ENCODE measurements at regions not wholly inside any gene's neighbourhood (a gene's known extent, or its start where the extent isn't known, plus 50 kb on each side); places are given as distances from the start of the nearest gene placed in this dataset.

DNA sequence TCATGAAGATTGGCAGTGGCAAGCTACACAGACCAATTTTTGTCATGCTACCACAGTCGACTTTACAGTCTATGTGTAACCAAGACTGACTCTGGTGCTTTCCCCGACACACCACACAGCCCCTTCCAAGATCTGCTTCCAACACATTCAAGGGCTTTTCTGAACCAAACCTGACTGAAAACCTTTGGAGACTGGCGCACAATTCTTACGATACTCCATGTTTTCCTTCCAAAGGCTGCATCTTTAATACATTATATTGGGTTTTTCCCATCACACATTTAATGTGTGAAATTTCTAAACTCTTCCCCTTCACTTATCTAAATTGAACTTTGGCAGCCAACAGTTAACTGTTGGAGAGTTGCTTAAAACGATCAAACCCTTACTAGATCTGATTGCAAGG, 127.7 kb upstream of the SOX5 start:
- Histone ChIP-seq H3F3A (ENCODE audit: insufficient read depth) (no peaks in the 10 kb centered on the region), H2AFZ (ENCODE audit: low read depth, low read length, severe bottlenecking) (no peak overlapping the region), H3K4me3 (ENCODE audit: insufficient read depth, low read length, poor library complexity, severe bottlenecking) (no peak overlapping the region), H3K4me2 (ENCODE audit: low read depth, low read length, poor library complexity, severe bottlenecking) (no peak overlapping the region), H3K9ac (ENCODE audit: low read length) (no peak overlapping the region), H3K9me2 (replicated peaks; ENCODE audit: insufficient read depth, low read length) (no peaks in the 10 kb centered on the region), H3K27me3 (ENCODE audit: low read length) (no peaks in the 10 kb centered on the region), H3K27ac (ENCODE audit: low read depth, low read length) (no peak overlapping the region), H3K79me2 (ENCODE audit: insufficient read depth, low read length) (no peaks in the 10 kb centered on the region), H4K20me1 (ENCODE audit: low read depth, low read length) (no peaks in the 10 kb centered on the region), H3K36me3 (ENCODE audit: low read length) (no peaks in the 10 kb centered on the region), H3K9me3 (ENCODE audit: insufficient read depth, low read length) (no peaks in the 10 kb centered on the region)
- TF ChIP-seq, protein P1, sequence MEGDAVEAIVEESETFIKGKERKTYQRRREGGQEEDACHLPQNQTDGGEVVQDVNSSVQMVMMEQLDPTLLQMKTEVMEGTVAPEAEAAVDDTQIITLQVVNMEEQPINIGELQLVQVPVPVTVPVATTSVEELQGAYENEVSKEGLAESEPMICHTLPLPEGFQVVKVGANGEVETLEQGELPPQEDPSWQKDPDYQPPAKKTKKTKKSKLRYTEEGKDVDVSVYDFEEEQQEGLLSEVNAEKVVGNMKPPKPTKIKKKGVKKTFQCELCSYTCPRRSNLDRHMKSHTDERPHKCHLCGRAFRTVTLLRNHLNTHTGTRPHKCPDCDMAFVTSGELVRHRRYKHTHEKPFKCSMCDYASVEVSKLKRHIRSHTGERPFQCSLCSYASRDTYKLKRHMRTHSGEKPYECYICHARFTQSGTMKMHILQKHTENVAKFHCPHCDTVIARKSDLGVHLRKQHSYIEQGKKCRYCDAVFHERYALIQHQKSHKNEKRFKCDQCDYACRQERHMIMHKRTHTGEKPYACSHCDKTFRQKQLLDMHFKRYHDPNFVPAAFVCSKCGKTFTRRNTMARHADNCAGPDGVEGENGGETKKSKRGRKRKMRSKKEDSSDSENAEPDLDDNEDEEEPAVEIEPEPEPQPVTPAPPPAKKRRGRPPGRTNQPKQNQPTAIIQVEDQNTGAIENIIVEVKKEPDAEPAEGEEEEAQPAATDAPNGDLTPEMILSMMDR (IDR thresholded peaks at IDR 0.05; ENCODE audit: insufficient read depth, low read length, poor library complexity, severe bottlenecking): no peak
- TF ChIP-seq EZH2phosphoT487 (conservative IDR thresholded peaks at IDR 0.05; ENCODE audit: low read length): no peak

DNA sequence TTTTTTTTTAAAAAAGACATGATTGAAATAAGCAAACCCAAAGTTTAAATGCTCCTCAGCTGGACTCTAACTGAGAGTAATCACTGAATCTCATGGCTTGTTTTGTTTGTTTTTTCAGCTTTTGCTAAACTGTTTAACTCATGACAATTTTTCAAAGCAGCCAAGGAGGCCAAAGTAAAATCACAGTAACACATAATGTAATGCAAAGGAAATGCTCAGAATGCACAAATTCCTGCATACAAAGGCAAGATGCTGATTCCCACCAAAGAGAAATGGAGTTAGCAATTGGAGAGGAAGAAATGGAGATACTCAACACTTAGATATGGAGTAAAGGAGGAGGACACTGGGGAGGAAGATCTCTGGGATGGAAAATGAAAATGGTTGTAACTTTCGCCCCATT, 126.2 kb upstream of the SOX5 start:
- no peak overlapping the region for H3K27ac ChIP-seq (ENCODE audit: low read depth, low read length)
- H2AFZ ChIP-seq (ENCODE audit: low read depth, low read length, severe bottlenecking): no peak overlapping the region
- H3K9me3 ChIP-seq (ENCODE audit: insufficient read depth, low read length): no peaks in the 10 kb centered on the region
- no peak overlapping the region for H3K9ac ChIP-seq (ENCODE audit: low read length)
- no peaks in the 10 kb centered on the region for H3K9me2 ChIP-seq (replicated peaks; ENCODE audit: insufficient read depth, low read length)
- no peaks in the 10 kb centered on the region for H3K27me3 ChIP-seq (ENCODE audit: low read length)
- H4K20me1 ChIP-seq (ENCODE audit: low read depth, low read length): no peaks in the 10 kb centered on the region
- H3F3A ChIP-seq (ENCODE audit: insufficient read depth): no peaks in the 10 kb centered on the region
- H3K36me3 ChIP-seq (ENCODE audit: low read length): no peaks in the 10 kb centered on the region
- TF ChIP-seq, protein P1 (IDR thresholded peaks at IDR 0.05; ENCODE audit: insufficient read depth, low read length, poor library complexity, severe bottlenecking): no peak
- no peak for TF ChIP-seq EZH2phosphoT487 (conservative IDR thresholded peaks at IDR 0.05; ENCODE audit: low read length)
- no peak overlapping the region for H3K4me2 ChIP-seq (ENCODE audit: low read depth, low read length, poor library complexity, severe bottlenecking)
- H3K79me2 ChIP-seq (ENCODE audit: insufficient read depth, low read length): no peaks in the 10 kb centered on the region
- no peak overlapping the region for H3K4me3 ChIP-seq (ENCODE audit: insufficient read depth, low read length, poor library complexity, severe bottlenecking)

DNA sequence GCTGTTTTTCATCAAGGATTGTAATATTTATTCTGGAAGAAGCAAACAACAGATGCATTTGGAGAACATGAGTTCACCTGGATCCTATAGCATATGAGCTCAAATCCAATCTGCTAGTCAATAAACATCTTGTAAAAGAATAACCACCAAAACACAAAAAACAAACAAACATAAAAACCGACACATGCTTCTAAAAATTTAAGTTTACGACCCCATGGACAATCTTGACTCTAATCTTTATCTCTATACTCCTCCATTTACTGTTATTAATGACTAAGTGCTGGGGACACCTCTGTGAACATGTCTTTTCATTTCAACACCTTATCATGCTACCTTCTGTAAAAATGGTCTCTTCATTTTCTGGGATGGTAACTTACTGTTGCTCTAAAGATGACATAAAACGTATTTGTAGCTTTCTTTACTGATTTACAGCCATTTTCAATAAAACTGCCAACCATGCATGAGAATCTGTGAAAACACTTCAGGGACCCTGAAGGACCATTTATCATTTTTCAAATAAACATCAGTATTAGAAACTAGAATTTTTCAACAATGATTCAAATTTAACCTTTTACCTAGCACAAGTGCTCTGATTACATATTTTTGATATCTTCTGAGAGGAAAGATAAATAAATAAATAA, 123.8 kb upstream of the SOX5 start:
- no peaks in the 10 kb centered on the region for H3K9me2 ChIP-seq (replicated peaks; ENCODE audit: insufficient read depth, low read length)
- H3K9ac ChIP-seq (ENCODE audit: low read length): no peak overlapping the region
- no peaks in the 10 kb centered on the region for H3K9me3 ChIP-seq (ENCODE audit: insufficient read depth, low read length)
- H3K27me3 ChIP-seq (ENCODE audit: low read length): no peaks in the 10 kb centered on the region
- no peaks in the 10 kb centered on the region for H3K36me3 ChIP-seq (ENCODE audit: low read length)
- H3K4me2 ChIP-seq (ENCODE audit: low read depth, low read length, poor library complexity, severe bottlenecking): no peak overlapping the region
- no peak overlapping the region for H3K27ac ChIP-seq (ENCODE audit: low read depth, low read length)
- no peak for TF ChIP-seq EZH2phosphoT487 (conservative IDR thresholded peaks at IDR 0.05; ENCODE audit: low read length)
- TF ChIP-seq, protein P1 (IDR thresholded peaks at IDR 0.05; ENCODE audit: insufficient read depth, low read length, poor library complexity, severe bottlenecking): no peak
- H4K20me1 ChIP-seq (ENCODE audit: low read depth, low read length): no peaks in the 10 kb centered on the region
- H3F3A ChIP-seq (ENCODE audit: insufficient read depth): no peaks in the 10 kb centered on the region
- no peak overlapping the region for H2AFZ ChIP-seq (ENCODE audit: low read depth, low read length, severe bottlenecking)
- no peak overlapping the region for H3K4me3 ChIP-seq (ENCODE audit: insufficient read depth, low read length, poor library complexity, severe bottlenecking)
- H3K79me2 ChIP-seq (ENCODE audit: insufficient read depth, low read length): no peaks in the 10 kb centered on the region
